SK-N-SH (cell line): ENCODE measurements at regions not wholly inside any gene's neighbourhood (a gene's known extent, or its start where the extent isn't known, plus 50 kb on each side); places are given as distances from the start of the nearest gene placed in this dataset.

ENCODE experiments used
- CTCF ChIA-PET: fragments of 300-600, 350-600 bp; formaldehyde crosslinking; extraction: SDS; loops from one replicate; lab custom pipeline; 2021; lab: Yijun Ruan, JAX
- POLR2A ChIA-PET: fragments of 350-600 bp; sonication (Branson Sonifier 250); formaldehyde crosslinking; extraction: SDS; loops from one replicate; lab custom pipeline; 2020; ENCODE audit warnings: antibody characterized with exemption, inconsistent platforms; lab: Yijun Ruan, JAX
- DNase-seq: peaks from one replicate; pipeline ENCODE4 v3.0.0; 2012
- H2AFZ ChIP-seq: fragments of 200-600 bp; sonication (generic); 2 replicates; pipeline ENCODE4 v1.8.1; 2016; ENCODE audit warnings: antibody characterized with exemption, mild to moderate bottlenecking, low read depth
- H3F3A ChIP-seq: fragments of 200-600 bp; sonication (generic); replicated peaks from 2 replicates; pipeline ENCODE3; 2016; ENCODE audit warnings: antibody characterized with exemption, mild to moderate bottlenecking; ENCODE audit not compliant: insufficient read depth
- H3K27ac ChIP-seq, 2 experiments: fragments of 200-500 bp in 1 of 2; fragments of 200-600 bp in 1 of 2; sonication (Bioruptor generic) in 1 of 2; sonication (generic), shearing (Covaris generic) in 1 of 2; 2 replicates each; pipeline versions ENCODE4 v1.5.1 to v1.6.1; 2014 to 2016; ENCODE audit warnings: low read depth in 2 of 2, inconsistent platforms in 1 of 2, low read length in 1 of 2, mild to moderate bottlenecking in 1 of 2, mixed read lengths in 1 of 2
- H3K27me3 ChIP-seq: fragments of 200-600 bp; sonication (generic), shearing (Covaris generic); 2 replicates; pipeline ENCODE4 v1.6.1; 2016; ENCODE audit warnings: mixed run types; ENCODE audit not compliant: insufficient read depth
- H3K36me3 ChIP-seq, 2 experiments: fragments of 200-500 bp in 1 of 2; fragments of 200-600 bp in 1 of 2; sonication (Bioruptor generic) in 1 of 2; sonication (generic) in 1 of 2; replicated peaks in 1 of 2; 2 replicates each; pipeline versions ENCODE3 to v1.5.1; 2014 to 2016; ENCODE audit warnings: low read length in 1 of 2, mild to moderate bottlenecking in 1 of 2; ENCODE audit not compliant: insufficient read depth in 2 of 2, control insufficient read depth in 1 of 2
- H3K4me1 ChIP-seq, 2 experiments: fragments of 200-500 bp in 1 of 2; fragments of 200-600 bp in 1 of 2; sonication (Bioruptor generic) in 1 of 2; sonication (generic), shearing (Covaris generic) in 1 of 2; 2 replicates each; pipeline versions ENCODE4 v1.5.1 to v1.6.1; 2014 to 2016; ENCODE audit warnings: low read depth in 1 of 2, low read length in 1 of 2, mixed run types in 1 of 2; ENCODE audit not compliant: insufficient read depth in 2 of 2, control insufficient read depth in 1 of 2
- H3K4me2 ChIP-seq: fragments of 200-600 bp; sonication (generic), shearing (Covaris generic); 2 replicates; pipeline ENCODE4 v1.6.1; 2017; ENCODE audit warnings: mixed run types
- H3K4me3 ChIP-seq, 2 experiments: fragments of 200-500 bp in 1 of 2; fragments of 200-600 bp in 1 of 2; sonication (Bioruptor generic) in 1 of 2; sonication (generic), shearing (Covaris generic) in 1 of 2; 2 replicates each; pipeline versions ENCODE4 v1.5.1 to v1.8.1; 2014 to 2016; ENCODE audit warnings: low read depth in 2 of 2, inconsistent platforms in 1 of 2, low read length in 1 of 2, mild to moderate bottlenecking in 1 of 2, mixed read lengths in 1 of 2, moderate library complexity in 1 of 2
- H3K79me2 ChIP-seq: fragments of 200-600 bp; sonication (generic); 2 replicates; pipeline ENCODE4 v1.8.1; 2017; ENCODE audit warnings: mild to moderate bottlenecking; ENCODE audit not compliant: insufficient read depth
- H3K9ac ChIP-seq: fragments of 200-600 bp; sonication (generic); 2 replicates; pipeline ENCODE4 v1.6.1; 2017; ENCODE audit warnings: mixed run types
- H3K9me2 ChIP-seq: fragments of 200-600 bp; sonication (generic); 2 replicates; pipeline ENCODE4 v1.6.1; 2017; ENCODE audit warnings: mixed run types
- H3K9me3 ChIP-seq: fragments of 200-600 bp; sonication (generic); 2 replicates; pipeline ENCODE4 v1.6.1; 2017; ENCODE audit warnings: mixed run types, mild to moderate bottlenecking, moderate library complexity
- H4K20me1 ChIP-seq: fragments of 200-600 bp; sonication (generic); 2 replicates; pipeline ENCODE4 v1.6.1; 2017; ENCODE audit warnings: mild to moderate bottlenecking, mixed run types; ENCODE audit not compliant: insufficient read depth
- CHD2 ChIP-seq: fragments of 150-350 bp; IDR thresholded peaks from 2 replicates; pipeline ENCODE4 v1.6.1; 2018; ENCODE audit warnings: low read length; ENCODE audit not compliant: partially characterized antibody
- EZH2phosphoT487 ChIP-seq: fragments of 200-600 bp; sonication (generic); IDR thresholded peaks from 2 replicates; pipeline ENCODE4 v1.6.1; 2017; ENCODE audit warnings: low read depth, mixed run types, mild to moderate bottlenecking, antibody characterized with exemption, moderate library complexity, borderline replicate concordance
- FOXM1 ChIP-seq: IDR thresholded peaks from 2 replicates; pipeline ENCODE4 v1.4.0; 2012; ENCODE audit warnings: low read depth, mild to moderate bottlenecking
- GABPA ChIP-seq: IDR thresholded peaks from 2 replicates; pipeline ENCODE4 v1.4.0; 2012; ENCODE audit warnings: low read depth, mild to moderate bottlenecking
- IRF3 ChIP-seq: fragments of 150-350 bp; IDR thresholded peaks from 2 replicates; pipeline ENCODE4 v1.6.1; 2016; ENCODE audit warnings: mild to moderate bottlenecking, low read depth, low read length
- MAX ChIP-seq: IDR thresholded peaks from 2 replicates; pipeline ENCODE4 v1.4.0; 2012; ENCODE audit warnings: low read depth
- MXI1 ChIP-seq: IDR thresholded peaks from 2 replicates; pipeline ENCODE4 v1.6.1; 2012; ENCODE audit warnings: mild to moderate bottlenecking, low read depth, low read length, improper control_type of control experiment
- NFIC ChIP-seq: IDR thresholded peaks from 2 replicates; pipeline ENCODE4 v1.4.0; 2012; ENCODE audit warnings: borderline replicate concordance
- NRF1 ChIP-seq: IDR thresholded peaks from 2 replicates; pipeline ENCODE4 v1.6.1; 2012; ENCODE audit warnings: low read depth, mild to moderate bottlenecking, low read length
- POLR2AphosphoS5 ChIP-seq: IDR thresholded peaks from 2 replicates; pipeline ENCODE4 v1.6.1; 2012; ENCODE audit warnings: low read depth, low read length
- RAD21 ChIP-seq: IDR thresholded peaks from 2 replicates; pipeline ENCODE4 v1.6.1; 2012; ENCODE audit warnings: mild to moderate bottlenecking, low read length
- RCOR1 ChIP-seq: fragments of 150-350 bp; IDR thresholded peaks from 2 replicates; pipeline ENCODE4 v1.6.1; 2017; ENCODE audit warnings: antibody characterized with exemption, low read length
- RFX5 ChIP-seq: IDR thresholded peaks from 2 replicates; pipeline ENCODE4 v1.6.1; 2012; ENCODE audit warnings: mild to moderate bottlenecking, improper control_type of control experiment, low read length
- TAF1 ChIP-seq: IDR thresholded peaks from 2 replicates; pipeline ENCODE4 v1.6.1; 2012; ENCODE audit warnings: low read depth, mild to moderate bottlenecking, low read length, moderate library complexity, borderline replicate concordance
- TCF12 ChIP-seq: IDR thresholded peaks from 2 replicates; pipeline ENCODE4 v1.4.0; 2012
- YY1 ChIP-seq: IDR thresholded peaks from 2 replicates; pipeline ENCODE4 v1.4.0; 2012; ENCODE audit warnings: low read depth, mild to moderate bottlenecking
- ZBTB33 ChIP-seq: IDR thresholded peaks from 2 replicates; pipeline ENCODE4 v1.4.0; 2012; ENCODE audit warnings: low read depth, borderline replicate concordance
- WGBS: methylation state at CpG from one replicate; pipeline ENCODE4 v1.1.6; 2017; ENCODE audit warnings: low lambda C conversion rate; 5-methylcytosine and 5-hydroxymethylcytosine counted together
- TF ChIP-seq, protein P1 (sequence below): fragments of 150-350 bp; IDR thresholded peaks from 2 replicates; pipeline ENCODE4 v1.6.1; 2017; ENCODE audit warnings: antibody characterized with exemption, low read length, low read depth, borderline replicate concordance

DNA sequence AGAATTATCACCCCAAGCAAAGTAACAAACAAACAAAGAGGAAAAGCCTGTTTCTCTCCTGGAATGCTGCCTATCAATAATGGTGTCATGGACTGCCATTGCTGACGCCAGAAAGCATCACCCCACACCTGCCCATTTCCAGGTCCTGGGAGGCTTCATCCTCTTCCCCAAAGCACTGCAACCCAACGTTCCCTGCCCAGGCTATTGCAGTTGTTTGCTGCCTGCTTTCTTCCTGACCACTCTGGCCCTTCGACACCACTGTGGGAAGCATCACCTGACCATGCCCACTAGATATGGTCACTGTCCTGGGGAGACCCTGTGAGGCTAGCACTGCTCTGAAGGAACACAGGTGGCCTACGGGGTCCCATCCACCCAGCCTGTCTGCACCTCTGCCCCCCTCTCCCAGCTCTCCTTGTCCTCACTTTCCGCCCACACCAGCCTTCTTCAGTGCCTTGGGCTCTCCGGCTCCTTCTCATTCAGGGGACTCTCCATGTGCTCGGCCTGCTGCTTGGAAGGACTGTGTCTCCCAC is 439.6 kb downstream of the GLRX3 start:
- WGBS = 35% methylated on average over 7 of the region's 7 CpGs
- Histone ChIP-seq H3K79me2 (no peaks in the 10 kb centered on the region), H3K9ac (no peak overlapping the region), H3K4me2 (no peak overlapping the region), H3K36me3 (no peaks in the 10 kb centered on the region), H3K9me2 (no peaks in the 10 kb centered on the region), H2AFZ (no peak overlapping the region), H3K27ac (no peak overlapping the region), H3F3A (no peaks in the 10 kb centered on the region), H3K9me3 (no peaks in the 10 kb centered on the region), H4K20me1 (no peaks in the 10 kb centered on the region), H3K27me3 (no peaks in the 10 kb centered on the region), H3K4me3 (no peak overlapping the region), H3K4me1 (no peaks in the 10 kb centered on the region)
- CTCF ChIA-PET = no interaction called here
- TF ChIP-seq RFX5 = no peak
- no peak for TF ChIP-seq GABPA
- TF ChIP-seq, protein P1, sequence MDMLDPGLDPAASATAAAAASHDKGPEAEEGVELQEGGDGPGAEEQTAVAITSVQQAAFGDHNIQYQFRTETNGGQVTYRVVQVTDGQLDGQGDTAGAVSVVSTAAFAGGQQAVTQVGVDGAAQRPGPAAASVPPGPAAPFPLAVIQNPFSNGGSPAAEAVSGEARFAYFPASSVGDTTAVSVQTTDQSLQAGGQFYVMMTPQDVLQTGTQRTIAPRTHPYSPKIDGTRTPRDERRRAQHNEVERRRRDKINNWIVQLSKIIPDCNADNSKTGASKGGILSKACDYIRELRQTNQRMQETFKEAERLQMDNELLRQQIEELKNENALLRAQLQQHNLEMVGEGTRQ = no peak
- no peak for TF ChIP-seq NFIC
- no peak for TF ChIP-seq IRF3
- no peak for TF ChIP-seq YY1
- TF ChIP-seq POLR2AphosphoS5 = no peak
- no peak for TF ChIP-seq MAX
- no peak for TF ChIP-seq NRF1
- TF ChIP-seq EZH2phosphoT487 = no peak
- no peak for TF ChIP-seq TAF1
- no peak for TF ChIP-seq TCF12
- no peak for TF ChIP-seq RCOR1
- TF ChIP-seq RAD21 = no peak
- POLR2A ChIA-PET = no interaction called here
- DNase-seq = no peak

DNA sequence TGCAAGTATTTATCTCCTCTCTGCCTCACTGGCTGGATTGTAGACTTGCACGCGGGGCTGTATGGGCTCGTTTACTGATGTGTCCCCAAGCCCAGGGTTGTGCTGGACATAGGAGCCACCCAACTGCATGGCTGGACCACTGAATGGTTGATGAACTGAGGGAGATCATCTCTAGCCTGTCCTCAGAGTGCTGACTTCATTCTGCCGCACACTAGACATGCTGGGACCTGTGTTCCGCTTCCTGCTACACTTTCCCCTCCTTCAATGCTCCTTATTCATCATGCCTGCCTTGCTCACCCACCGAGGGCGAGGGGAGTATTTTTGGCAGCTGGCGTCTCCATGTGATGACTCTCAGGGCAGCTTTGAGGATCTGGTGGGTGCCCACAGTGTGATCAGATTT is 440.2 kb downstream of the GLRX3 start:
- Histone ChIP-seq H3K36me3 (no peaks in the 10 kb centered on the region), H2AFZ (no peak overlapping the region), H3K79me2 (no peaks in the 10 kb centered on the region), H3K4me1 (no peaks in the 10 kb centered on the region), H3F3A (no peaks in the 10 kb centered on the region), H3K27ac (no peak overlapping the region), H3K27me3 (no peaks in the 10 kb centered on the region), H3K9me3 (no peaks in the 10 kb centered on the region), H3K9me2 (no peaks in the 10 kb centered on the region), H3K9ac (no peak overlapping the region), H3K4me2 (no peak overlapping the region), H4K20me1 (no peaks in the 10 kb centered on the region), H3K4me3 (no peak overlapping the region)
- 15% methylated on average over 7 of the region's 8 CpGs for WGBS
- POLR2A ChIA-PET = no interaction called here
- no peak for TF ChIP-seq MXI1
- no peak for TF ChIP-seq YY1
- no peak for TF ChIP-seq FOXM1
- no peak for TF ChIP-seq CHD2
- no peak for TF ChIP-seq TCF12
- no peak for TF ChIP-seq EZH2phosphoT487
- no peak for TF ChIP-seq ZBTB33
- CTCF ChIA-PET = no interaction called here
- DNase-seq = no peak
